IMR-90 (cell line): ENCODE measurements at regions not wholly inside any gene's neighbourhood (a gene's known extent, or its start where the extent isn't known, plus 50 kb on each side); places are given as distances from the start of the nearest gene placed in this dataset.

ENCODE experiments used
- BHLHE40 ChIP-seq: fragments of 150-350 bp; IDR thresholded peaks from 2 replicates; pipeline ENCODE4 v1.6.1; 2016; ENCODE audit warnings: mild to moderate bottlenecking, low read depth, low read length
- CEBPB ChIP-seq: IDR thresholded peaks from 2 replicates; pipeline ENCODE4 v1.6.1; 2012; ENCODE audit warnings: low read depth, low read length, improper control_type of control experiment
- CHD1 ChIP-seq: IDR thresholded peaks from 2 replicates; pipeline ENCODE4 v1.6.1; 2012; ENCODE audit warnings: low read depth, low read length, improper control_type of control experiment
- FOS ChIP-seq: fragments of 150-350 bp; IDR thresholded peaks from 2 replicates; pipeline ENCODE4 v1.6.1; 2016; ENCODE audit warnings: low read depth, low read length
- MAFK ChIP-seq: IDR thresholded peaks from 2 replicates; pipeline ENCODE4 v1.6.1; 2012; ENCODE audit warnings: low read depth, low read length, improper control_type of control experiment
- MXI1 ChIP-seq: IDR thresholded peaks from 2 replicates; pipeline ENCODE4 v1.6.1; 2012; ENCODE audit warnings: low read depth, mild to moderate bottlenecking, low read length, moderate library complexity, borderline replicate concordance
- POLR2A ChIP-seq: IDR thresholded peaks from 2 replicates; pipeline ENCODE4 v1.6.1; 2012; ENCODE audit warnings: mild to moderate bottlenecking, low read depth, low read length
- RAD21 ChIP-seq: IDR thresholded peaks from 2 replicates; pipeline ENCODE4 v1.6.1; 2012; ENCODE audit warnings: low read length, improper control_type of control experiment
- RFX5 ChIP-seq: IDR thresholded peaks from 2 replicates; pipeline ENCODE4 v1.8.0; 2012; ENCODE audit warnings: low read depth, mild to moderate bottlenecking, low read length, moderate library complexity
- SMC3 ChIP-seq: fragments of 150-350 bp; IDR thresholded peaks from 2 replicates; pipeline ENCODE4 v1.6.1; 2016; ENCODE audit warnings: low read depth, mild to moderate bottlenecking, antibody characterized with exemption, low read length, moderate library complexity
- TF ChIP-seq, protein P1 (sequence below): conservative IDR thresholded peaks from 2 replicates; pipeline ENCODE4 v1.5.1; 2012; ENCODE audit warnings: mild to moderate bottlenecking, low read depth, low read length, improper control_type of control experiment

DNA sequence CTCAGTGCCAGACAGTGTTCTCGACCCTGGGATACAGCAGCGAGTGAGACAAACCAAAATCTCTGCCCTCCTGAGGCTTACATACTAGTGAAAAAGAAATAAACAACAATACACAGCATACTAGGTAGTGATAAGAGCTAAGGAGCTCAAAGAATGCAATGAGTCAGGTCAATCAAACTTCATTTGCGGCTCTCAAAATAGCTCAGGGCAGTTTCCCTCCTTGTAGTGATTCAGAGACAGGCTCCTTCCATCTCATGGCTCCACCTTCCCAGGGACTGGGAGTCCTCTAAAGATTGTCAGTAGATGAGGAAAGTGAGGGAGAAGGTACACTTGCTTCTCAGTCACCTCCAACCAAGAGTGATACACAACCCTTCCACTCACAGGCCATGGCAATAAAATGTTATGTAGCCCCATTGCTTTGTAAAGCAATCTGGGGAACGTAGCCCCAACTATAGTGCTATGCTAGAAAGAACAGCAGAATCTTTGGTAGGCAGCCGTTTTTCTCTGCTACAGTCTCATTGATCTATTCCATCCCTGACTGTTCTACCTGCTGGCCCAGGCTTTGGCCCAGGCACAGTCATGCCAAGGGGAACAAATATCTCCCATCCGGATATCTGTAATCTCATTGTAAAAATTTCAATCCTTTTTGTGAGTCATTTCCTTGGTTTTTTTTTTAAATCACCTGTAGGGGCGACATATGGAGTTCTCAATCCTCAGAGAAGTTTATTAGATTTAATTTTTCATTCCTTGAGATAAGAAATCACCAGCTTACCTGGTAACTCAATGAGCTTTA, 183.1 kb upstream of the S100G start:
- TF ChIP-seq, protein P1, sequence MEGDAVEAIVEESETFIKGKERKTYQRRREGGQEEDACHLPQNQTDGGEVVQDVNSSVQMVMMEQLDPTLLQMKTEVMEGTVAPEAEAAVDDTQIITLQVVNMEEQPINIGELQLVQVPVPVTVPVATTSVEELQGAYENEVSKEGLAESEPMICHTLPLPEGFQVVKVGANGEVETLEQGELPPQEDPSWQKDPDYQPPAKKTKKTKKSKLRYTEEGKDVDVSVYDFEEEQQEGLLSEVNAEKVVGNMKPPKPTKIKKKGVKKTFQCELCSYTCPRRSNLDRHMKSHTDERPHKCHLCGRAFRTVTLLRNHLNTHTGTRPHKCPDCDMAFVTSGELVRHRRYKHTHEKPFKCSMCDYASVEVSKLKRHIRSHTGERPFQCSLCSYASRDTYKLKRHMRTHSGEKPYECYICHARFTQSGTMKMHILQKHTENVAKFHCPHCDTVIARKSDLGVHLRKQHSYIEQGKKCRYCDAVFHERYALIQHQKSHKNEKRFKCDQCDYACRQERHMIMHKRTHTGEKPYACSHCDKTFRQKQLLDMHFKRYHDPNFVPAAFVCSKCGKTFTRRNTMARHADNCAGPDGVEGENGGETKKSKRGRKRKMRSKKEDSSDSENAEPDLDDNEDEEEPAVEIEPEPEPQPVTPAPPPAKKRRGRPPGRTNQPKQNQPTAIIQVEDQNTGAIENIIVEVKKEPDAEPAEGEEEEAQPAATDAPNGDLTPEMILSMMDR, result no peak
- no peak for TF ChIP-seq MXI1
- TF ChIP-seq CHD1, result no peak
- no peak for TF ChIP-seq POLR2A
- no peak for TF ChIP-seq SMC3
- no peak for TF ChIP-seq FOS
- no peak for TF ChIP-seq RAD21
- TF ChIP-seq CEBPB, result no peak
- TF ChIP-seq BHLHE40, result no peak
- no peak for TF ChIP-seq RFX5
- TF ChIP-seq MAFK, result no peak
